ENCODE measurements at regions not wholly inside any gene's neighbourhood (a gene's known extent, or its start where the extent isn't known, plus 50 kb on each side); places are given as distances from the start of the nearest gene placed in this dataset.

DNA sequence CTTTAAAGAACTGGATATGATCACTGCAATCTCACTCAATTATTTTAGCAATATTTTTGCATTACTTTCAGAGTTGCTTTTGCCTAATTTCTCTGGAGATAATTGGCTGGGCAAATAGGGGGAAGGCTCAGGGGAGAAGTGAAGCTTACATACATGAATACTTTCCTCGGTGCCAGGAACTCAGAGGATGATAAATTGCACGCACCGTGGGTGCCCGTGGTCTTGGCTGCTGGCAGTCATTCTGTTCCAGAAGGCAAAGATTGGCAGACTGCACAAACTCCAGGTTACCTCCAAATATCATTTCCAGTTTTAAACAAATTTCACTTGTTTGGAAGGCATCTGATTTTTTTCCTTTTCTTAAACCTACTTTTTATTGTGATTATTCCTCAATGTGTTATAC is 197.8 kb upstream of the TMEM72 start:
- Mint-ChIP-seq H3K9me3 (ENCODE audit: unreplicated experiment) (peaks cover 8% of the 10 kb centered on the region), H3K27me3 (ENCODE audit: insufficient read depth, unreplicated experiment) (no peaks in the 10 kb centered on the region), H3K4me3 (ENCODE audit: unreplicated experiment) (no peak overlapping the region)

DNA sequence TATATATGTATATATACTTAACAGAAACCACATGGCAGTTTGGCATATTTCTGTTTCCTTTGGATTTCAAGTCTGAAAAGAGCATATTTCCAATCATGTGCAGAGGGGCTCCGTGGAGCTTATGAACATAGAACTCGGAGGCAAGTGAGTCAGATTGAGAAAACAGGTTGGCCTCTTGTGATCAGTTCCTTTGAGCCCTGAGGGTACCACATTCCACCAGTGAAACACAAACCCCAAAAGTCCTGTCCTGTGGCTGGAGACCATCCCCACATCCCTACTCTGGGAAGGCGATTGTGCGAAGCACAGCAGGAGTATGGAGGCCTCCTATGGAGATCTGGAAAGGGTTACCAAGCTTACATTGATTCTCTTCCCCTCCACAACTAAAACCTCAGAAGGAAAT is 196.7 kb upstream of the TMEM72 start:
- Mint-ChIP-seq H3K36me3 (ENCODE audit: insufficient read depth, unreplicated experiment) (no peaks in the 10 kb centered on the region), H3K9me3 (ENCODE audit: unreplicated experiment) (peaks cover 12% of the 10 kb centered on the region), H3K27me3 (ENCODE audit: insufficient read depth, unreplicated experiment) (no peaks in the 10 kb centered on the region), H3K27ac (ENCODE audit: low read depth, unreplicated experiment) (no peak overlapping the region), H3K4me3 (ENCODE audit: unreplicated experiment) (no peak overlapping the region), H3K4me1 (ENCODE audit: insufficient read depth, unreplicated experiment) (no peaks in the 10 kb centered on the region)
- no TSS peak for BruUV-seq (replicated peaks)
- TF ChIP-seq CTCF (IDR thresholded peaks at IDR 0.05; ENCODE audit: unreplicated experiment): no peak
- CTCF ChIA-PET: no interaction called here
- intact Hi-C loops (cut with micrococcal nuclease): no loop called here
- DNase-seq (ENCODE audit: unreplicated experiment): no peak
- POLR2A ChIA-PET: no interaction called here

More for the DNA sequence above, 197.8 kb upstream of the TMEM72 start:
- TF ChIP-seq CTCF (IDR thresholded peaks at IDR 0.05; ENCODE audit: unreplicated experiment): no peak
- no peak for DNase-seq (ENCODE audit: unreplicated experiment)
- ChIA-PET CTCF (no interaction called here), POLR2A (no interaction called here)
- intact Hi-C loops (cut with micrococcal nuclease): no loop called here
- Mint-ChIP-seq H3K4me1 (ENCODE audit: insufficient read depth, unreplicated experiment) (no peaks in the 10 kb centered on the region), H3K27ac (ENCODE audit: low read depth, unreplicated experiment) (no peak overlapping the region), H3K36me3 (ENCODE audit: insufficient read depth, unreplicated experiment) (no peaks in the 10 kb centered on the region)
- BruUV-seq (replicated peaks): no TSS peak

DNA sequence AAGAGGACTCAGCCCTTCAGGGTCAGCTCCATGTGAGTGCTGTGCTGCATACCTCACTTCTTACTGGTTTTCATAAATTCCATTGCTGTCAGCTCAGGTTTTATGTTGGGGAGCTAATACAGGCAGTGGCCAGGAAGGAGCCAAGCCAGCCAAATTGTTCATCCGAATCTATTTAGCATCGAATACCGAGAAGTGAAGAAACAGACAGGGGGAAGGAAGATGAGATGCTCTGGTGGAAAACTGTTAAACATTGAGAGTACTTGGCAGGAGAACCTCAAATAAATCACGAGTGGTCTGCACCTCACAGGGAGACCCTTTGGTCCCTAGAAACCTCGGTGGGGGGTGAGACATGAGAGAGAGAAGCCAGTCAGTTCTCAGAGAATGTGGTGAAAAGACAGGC is 196.0 kb upstream of the TMEM72 start:
- Mint-ChIP-seq H3K4me3 (ENCODE audit: unreplicated experiment) (no peak overlapping the region), H3K9me3 (ENCODE audit: unreplicated experiment) (peaks cover 12% of the 10 kb centered on the region), H3K27me3 (ENCODE audit: insufficient read depth, unreplicated experiment) (no peaks in the 10 kb centered on the region), H3K4me1 (ENCODE audit: insufficient read depth, unreplicated experiment) (no peaks in the 10 kb centered on the region), H3K36me3 (ENCODE audit: insufficient read depth, unreplicated experiment) (no peaks in the 10 kb centered on the region), H3K27ac (ENCODE audit: low read depth, unreplicated experiment) (no peak overlapping the region)
- no peak for TF ChIP-seq CTCF (IDR thresholded peaks at IDR 0.05; ENCODE audit: unreplicated experiment)
- ChIA-PET POLR2A (no interaction called here), CTCF (no interaction called here)
- intact Hi-C loops (cut with micrococcal nuclease): no loop called here
- no peak for DNase-seq (ENCODE audit: unreplicated experiment)
- BruUV-seq (replicated peaks): no TSS peak

DNA sequence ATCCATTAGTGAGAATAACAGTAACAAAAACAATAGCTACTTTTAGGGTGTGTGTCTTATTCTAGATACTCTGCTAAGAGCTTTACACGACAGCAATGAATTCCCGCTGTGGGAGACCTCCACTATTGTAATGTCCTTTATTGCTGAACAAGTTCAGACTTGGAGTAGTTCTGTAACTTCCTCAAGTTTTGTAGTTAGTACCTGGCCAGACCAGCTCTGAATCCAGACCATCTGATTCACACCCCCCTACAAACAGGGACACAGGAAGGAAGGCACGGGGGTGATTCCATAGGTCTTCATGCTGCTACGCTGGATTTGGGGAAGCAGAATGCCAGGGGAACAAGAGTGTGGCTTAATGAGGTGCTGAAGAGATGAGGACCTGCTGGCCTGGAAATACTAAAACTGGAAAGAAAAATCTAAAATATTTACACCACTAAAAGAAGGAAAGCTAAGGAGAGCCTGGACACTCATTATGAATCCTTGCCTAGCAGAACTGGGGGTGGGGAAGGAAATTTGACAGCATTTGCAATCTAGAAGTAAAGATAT is 194.6 kb upstream of the TMEM72 start:
- Mint-ChIP-seq H3K27me3 (ENCODE audit: insufficient read depth, unreplicated experiment) (no peaks in the 10 kb centered on the region), H3K4me1 (ENCODE audit: insufficient read depth, unreplicated experiment) (no peaks in the 10 kb centered on the region), H3K27ac (ENCODE audit: low read depth, unreplicated experiment) (no peak overlapping the region), H3K9me3 (ENCODE audit: unreplicated experiment) (peaks cover 12% of the 10 kb centered on the region), H3K4me3 (ENCODE audit: unreplicated experiment) (no peak overlapping the region), H3K36me3 (ENCODE audit: insufficient read depth, unreplicated experiment) (no peaks in the 10 kb centered on the region)
- ChIA-PET POLR2A (no interaction called here), CTCF (interaction anchor here (0.5 to 0.7 kb wide), 3 partner anchors 397 to 1266 kb away, joined by 3 to 5 read pairs (median 3); no protein-coding TSS in a partner anchor)
- no peak for TF ChIP-seq CTCF (IDR thresholded peaks at IDR 0.05; ENCODE audit: unreplicated experiment)
- intact Hi-C loops (cut with micrococcal nuclease): no loop called here
- no peak for DNase-seq (ENCODE audit: unreplicated experiment)
- no TSS peak for BruUV-seq (replicated peaks)

Measured in MCF 10A (cell line).